K562 (cell line): ENCODE measurements at regions not wholly inside any gene's neighbourhood (a gene's known extent, or its start where the extent isn't known, plus 50 kb on each side); places are given as distances from the start of the nearest gene placed in this dataset.

Experiments
- ATAC-seq: fragments of 200-7000 bp; cut with Tn5 transposase; 3 replicates; pipeline ENCODE4 v1.9.1; 2020; ENCODE audit warnings: moderate library complexity
- BruUV-seq: library from RNA; stranded (reverse); fragments of 400-500 nt; replicated peaks from 2 replicates; lab custom pipeline; 2021; lab: Mats Ljungman, UMichigan
- CTCF ChIA-PET: fragments of 300-600 bp; formaldehyde crosslinking; extraction: SDS; loops from one replicate; lab custom pipeline; 2021; ENCODE audit warnings: low intra/inter-chr PET ratio; lab: Yijun Ruan, JAX
- POLR2A ChIA-PET: fragments of 300-600, 350-650 bp; sonication (Branson Sonifier 250); formaldehyde crosslinking; extraction: SDS; loops from one replicate; lab custom pipeline; 2021; ENCODE audit warnings: antibody characterized with exemption, inconsistent platforms; lab: Yijun Ruan, JAX
- DNase-seq, 4 experiments: peaks; one replicate each; pipeline versions ENCODE4 v3.0.0 to v3.0.0-alpha.2; 2011 to 2018; ENCODE audit warnings: low spot score in 3 of 4, mixed read lengths in 3 of 4; ENCODE audit errors: extremely low read depth in 1 of 4
- FAIRE-seq: peaks from 2 replicates; lab custom pipeline; 2011; peaks lifted over from hg19 to GRCh38; lab: Jason Lieb, UNC
- H2AFZ ChIP-seq: 2 replicates; pipeline ENCODE4 v1.6.0; 2011; ENCODE audit warnings: low read depth, low read length, control low read depth, inconsistent platforms
- H3K27ac ChIP-seq: fragments of 200-600 bp; 3 replicates; pipeline ENCODE4 v1.8.0; 2011; ENCODE audit warnings: low read depth, mild to moderate bottlenecking, control low read depth, inconsistent platforms, low read length, moderate library complexity, mixed read lengths; ENCODE audit errors: extremely low read depth
- H3K27me3 ChIP-seq, 2 experiments: fragments of 300-600 bp in 1 of 2; 2 replicates in 1 of 2; 3 replicates in 1 of 2; pipeline versions ENCODE4 v1.6.0 to v1.8.0; 2011; ENCODE audit warnings: inconsistent platforms in 2 of 2, low read length in 2 of 2, mild to moderate bottlenecking in 1 of 2, mixed read lengths in 1 of 2, moderate library complexity in 1 of 2; ENCODE audit not compliant: control insufficient read depth in 2 of 2, insufficient read depth in 2 of 2
- H3K36me3 ChIP-seq: fragments of 300-600 bp; 3 replicates; pipeline ENCODE4 v1.8.0; 2011; ENCODE audit warnings: mild to moderate bottlenecking, low read length, inconsistent platforms; ENCODE audit not compliant: control insufficient read depth, insufficient read depth
- H3K4me1 ChIP-seq, 2 experiments: fragments of 200-600 bp in 1 of 2; replicated peaks in 1 of 2; 2 replicates in 1 of 2; 3 replicates in 1 of 2; pipeline versions ENCODE4 v1.5.1 to v1.8.0; 2011; ENCODE audit warnings: inconsistent platforms in 2 of 2, low read length in 2 of 2, mild to moderate bottlenecking in 1 of 2, mixed read lengths in 1 of 2, moderate library complexity in 1 of 2; ENCODE audit not compliant: control insufficient read depth in 2 of 2, insufficient read depth in 2 of 2
- H3K4me2 ChIP-seq: 2 replicates; pipeline ENCODE4 v1.6.1; 2011; ENCODE audit warnings: low read length, control low read depth, inconsistent platforms, mixed read lengths; ENCODE audit not compliant: insufficient read depth
- H3K4me3 ChIP-seq: fragments of 200-600 bp; sonication (generic), shearing (Covaris generic); 2 replicates; pipeline ENCODE4 v1.5.1; 2016; ENCODE audit warnings: control low read depth, inconsistent platforms
- H3K79me2 ChIP-seq: fragments of 200-600 bp; 3 replicates; pipeline ENCODE4 v1.8.0; 2011; ENCODE audit warnings: low read length, inconsistent platforms; ENCODE audit not compliant: control insufficient read depth, insufficient read depth
- H3K9ac ChIP-seq, 2 experiments: 2 replicates each; pipeline versions ENCODE4 v1.6.0 to v1.6.1; 2011; ENCODE audit warnings: low read depth in 2 of 2, low read length in 2 of 2, control low read depth in 1 of 2, inconsistent platforms in 1 of 2, mild to moderate bottlenecking in 1 of 2, mixed read lengths in 1 of 2; ENCODE audit not compliant: insufficient read depth in 1 of 2
- H3K9me1 ChIP-seq: one replicate; pipeline ENCODE4 v1.6.0; 2011; ENCODE audit warnings: inconsistent platforms, mild to moderate bottlenecking, low read length, moderate library complexity; ENCODE audit not compliant: control insufficient read depth, insufficient read depth
- H3K9me3 ChIP-seq: replicated peaks from 2 replicates; pipeline ENCODE4 v1.5.1; 2011; ENCODE audit warnings: low read depth, low read length, inconsistent platforms; ENCODE audit not compliant: control insufficient read depth, insufficient read depth
- H4K20me1 ChIP-seq: replicated peaks from 2 replicates; pipeline ENCODE4 v1.6.1; 2011; ENCODE audit warnings: low read length, inconsistent platforms, mixed read lengths; ENCODE audit not compliant: control insufficient read depth, insufficient read depth
- ARNT ChIP-seq, 2 experiments: fragments of 450-650 bp; IDR thresholded peaks; 2 replicates each; pipeline ENCODE4 v1.6.1; 2016; ENCODE audit warnings: mild to moderate bottlenecking in 1 of 2
- CHCHD3 ChIP-seq: fragments of 250-450 bp; sonication (Bioruptor Pico); IDR thresholded peaks from 2 replicates; pipeline ENCODE4 v2.1.2; 2022; ENCODE audit warnings: mild to moderate bottlenecking
- CTBP1 ChIP-seq: fragments of 450-650 bp; IDR thresholded peaks from 2 replicates; pipeline ENCODE4 v1.6.1; 2016; ENCODE audit warnings: borderline replicate concordance
- ESRRB ChIP-seq: fragments of 250-450 bp; sonication (Bioruptor Pico); IDR thresholded peaks from 2 replicates; pipeline ENCODE4 v1.5.0; 2020; ENCODE audit warnings: mild to moderate bottlenecking, moderate library complexity, borderline replicate concordance
- NFYB ChIP-seq: IDR thresholded peaks from 2 replicates; pipeline ENCODE4 v1.6.1; 2011; ENCODE audit warnings: mild to moderate bottlenecking, moderate library complexity; ENCODE audit not compliant: insufficient read length; ENCODE audit errors: extremely low read depth
- POLR2B ChIP-seq: fragments of 450-650 bp; IDR thresholded peaks from 2 replicates; pipeline ENCODE4 v1.6.1; 2018; ENCODE audit warnings: low read depth; ENCODE audit not compliant: partially characterized antibody
- TCF15 ChIP-seq: fragments of 250-450 bp; sonication (Bioruptor Pico); IDR thresholded peaks from 2 replicates; pipeline ENCODE4 v1.8.0; 2022; ENCODE audit warnings: moderate library complexity, mild to moderate bottlenecking, inconsistent platforms
- TRIM25 ChIP-seq: fragments of 450-650 bp; IDR thresholded peaks from 2 replicates; pipeline ENCODE4 v1.7.0; 2016; ENCODE audit warnings: borderline replicate concordance
- WGBS: fragments of 100-300 bp; shearing (Covaris generic); methylation state at CpG from one replicate; pipeline ENCODE4 v1.1.6; 2016; ENCODE audit warnings: low coverage, mixed read lengths; ENCODE audit not compliant: insufficient coverage; ENCODE audit errors: missing lambda C conversion rate; 5-methylcytosine and 5-hydroxymethylcytosine counted together
- in situ Hi-C: fragments of 300-500 bp; cut with MboI; formaldehyde crosslinking; loops from 4 replicates; pipeline ENCODE4 v1.15.0; 2018; ENCODE audit warnings: inconsistent platforms, mixed read lengths
- intact Hi-C: fragments of 100-400 bp; cut with micrococcal nuclease; formaldehyde crosslinking; loops from 2 replicates; pipeline ENCODE4 v1.14.2; 2022
- TF ChIP-seq, protein P1 (sequence below), 2 experiments: fragments of 450-650 bp in 1 of 2; IDR thresholded peaks; 2 replicates each; pipeline ENCODE4 v1.6.1; 2011 to 2017; ENCODE audit warnings: low read depth in 2 of 2, antibody characterized with exemption in 1 of 2, borderline replicate concordance in 1 of 2, low read length in 1 of 2, mild to moderate bottlenecking in 1 of 2, mixed read lengths in 1 of 2; ENCODE audit not compliant: control insufficient read depth in 1 of 2
- TF ChIP-seq, protein P2 (sequence below): fragments of 250-450 bp; sonication (Bioruptor Pico); IDR thresholded peaks from 2 replicates; pipeline ENCODE4 v1.8.0; 2022; ENCODE audit warnings: moderate library complexity, mild to moderate bottlenecking, inconsistent platforms
- TF ChIP-seq, protein P3 (sequence below): fragments of 450-650 bp; IDR thresholded peaks from one replicate; pipeline ENCODE4 v1.6.1; 2018; ENCODE audit warnings: mild to moderate bottlenecking, moderate library complexity; ENCODE audit not compliant: partially characterized antibody

- intact Hi-C loops = no loop called here
- FAIRE-seq = no peak
- TF ChIP-seq TRIM25 (no peak), CHCHD3 (CRISPR knock-in tag) (no peak), ESRRB (CRISPR knock-in tag) (no peak), TCF15 (no peak), ARNT (IDR thresholded peaks at IDR 0.05) (no peak), POLR2B (no peak), CTBP1 (no peak), NFYB (no peak)
- TF ChIP-seq, protein P1, sequence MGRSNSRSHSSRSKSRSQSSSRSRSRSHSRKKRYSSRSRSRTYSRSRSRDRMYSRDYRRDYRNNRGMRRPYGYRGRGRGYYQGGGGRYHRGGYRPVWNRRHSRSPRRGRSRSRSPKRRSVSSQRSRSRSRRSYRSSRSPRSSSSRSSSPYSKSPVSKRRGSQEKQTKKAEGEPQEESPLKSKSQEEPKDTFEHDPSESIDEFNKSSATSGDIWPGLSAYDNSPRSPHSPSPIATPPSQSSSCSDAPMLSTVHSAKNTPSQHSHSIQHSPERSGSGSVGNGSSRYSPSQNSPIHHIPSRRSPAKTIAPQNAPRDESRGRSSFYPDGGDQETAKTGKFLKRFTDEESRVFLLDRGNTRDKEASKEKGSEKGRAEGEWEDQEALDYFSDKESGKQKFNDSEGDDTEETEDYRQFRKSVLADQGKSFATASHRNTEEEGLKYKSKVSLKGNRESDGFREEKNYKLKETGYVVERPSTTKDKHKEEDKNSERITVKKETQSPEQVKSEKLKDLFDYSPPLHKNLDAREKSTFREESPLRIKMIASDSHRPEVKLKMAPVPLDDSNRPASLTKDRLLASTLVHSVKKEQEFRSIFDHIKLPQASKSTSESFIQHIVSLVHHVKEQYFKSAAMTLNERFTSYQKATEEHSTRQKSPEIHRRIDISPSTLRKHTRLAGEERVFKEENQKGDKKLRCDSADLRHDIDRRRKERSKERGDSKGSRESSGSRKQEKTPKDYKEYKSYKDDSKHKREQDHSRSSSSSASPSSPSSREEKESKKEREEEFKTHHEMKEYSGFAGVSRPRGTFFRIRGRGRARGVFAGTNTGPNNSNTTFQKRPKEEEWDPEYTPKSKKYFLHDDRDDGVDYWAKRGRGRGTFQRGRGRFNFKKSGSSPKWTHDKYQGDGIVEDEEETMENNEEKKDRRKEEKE (IDR thresholded peaks at IDR 0.05; ENCODE audit: borderline replicate concordance in 1 of 2, control insufficient read depth in 1 of 2, low read depth in 2 of 2, low read length in 1 of 2) = no peak
- TF ChIP-seq, protein P2, sequence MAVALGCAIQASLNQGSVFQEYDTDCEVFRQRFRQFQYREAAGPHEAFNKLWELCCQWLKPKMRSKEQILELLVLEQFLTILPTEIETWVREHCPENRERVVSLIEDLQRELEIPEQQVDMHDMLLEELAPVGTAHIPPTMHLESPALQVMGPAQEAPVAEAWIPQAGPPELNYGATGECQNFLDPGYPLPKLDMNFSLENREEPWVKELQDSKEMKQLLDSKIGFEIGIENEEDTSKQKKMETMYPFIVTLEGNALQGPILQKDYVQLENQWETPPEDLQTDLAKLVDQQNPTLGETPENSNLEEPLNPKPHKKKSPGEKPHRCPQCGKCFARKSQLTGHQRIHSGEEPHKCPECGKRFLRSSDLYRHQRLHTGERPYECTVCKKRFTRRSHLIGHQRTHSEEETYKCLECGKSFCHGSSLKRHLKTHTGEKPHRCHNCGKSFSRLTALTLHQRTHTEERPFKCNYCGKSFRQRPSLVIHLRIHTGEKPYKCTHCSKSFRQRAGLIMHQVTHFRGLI (CRISPR knock-in tag) = no peak
- TF ChIP-seq, protein P3, sequence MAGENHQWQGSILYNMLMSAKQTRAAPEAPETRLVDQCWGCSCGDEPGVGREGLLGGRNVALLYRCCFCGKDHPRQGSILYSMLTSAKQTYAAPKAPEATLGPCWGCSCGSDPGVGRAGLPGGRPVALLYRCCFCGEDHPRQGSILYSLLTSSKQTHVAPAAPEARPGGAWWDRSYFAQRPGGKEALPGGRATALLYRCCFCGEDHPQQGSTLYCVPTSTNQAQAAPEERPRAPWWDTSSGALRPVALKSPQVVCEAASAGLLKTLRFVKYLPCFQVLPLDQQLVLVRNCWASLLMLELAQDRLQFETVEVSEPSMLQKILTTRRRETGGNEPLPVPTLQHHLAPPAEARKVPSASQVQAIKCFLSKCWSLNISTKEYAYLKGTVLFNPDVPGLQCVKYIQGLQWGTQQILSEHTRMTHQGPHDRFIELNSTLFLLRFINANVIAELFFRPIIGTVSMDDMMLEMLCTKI = no peak
- TF ChIP-seq, all 486 proteins: peak for 0
- no peaks in the 10 kb centered on the region for H3K9me3 ChIP-seq
- no peaks in the 10 kb centered on the region for H4K20me1 ChIP-seq
- ChIA-PET POLR2A (no interaction called here), CTCF (no interaction called here)
- no peaks in the 10 kb centered on the region for H3K4me1 ChIP-seq
- H3K79me2 ChIP-seq = no peaks in the 10 kb centered on the region
- WGBS = 0% methylated on average over 5 of the region's 5 CpGs
- no peak overlapping the region for H3K4me3 ChIP-seq
- no peak overlapping the region for H2AFZ ChIP-seq
- DNase-seq (no peak), ATAC-seq (no peak)
- H3K4me2 ChIP-seq = no peak overlapping the region
- H3K27me3 ChIP-seq = no peaks in the 10 kb centered on the region
- BruUV-seq = no TSS peak
- in situ Hi-C loops = no loop called here
- no peaks in the 10 kb centered on the region for H3K36me3 ChIP-seq
- H3K9me1 ChIP-seq = no peaks in the 10 kb centered on the region
- H3K27ac ChIP-seq = no peak overlapping the region
- H3K9ac ChIP-seq = no peak overlapping the region
Observed at GRCh38 chr10:8767591-8767990, 713.1 kb downstream of the GATA3 start.
